ENCODE measurements at regions not wholly inside any gene's neighbourhood (a gene's known extent, or its start where the extent isn't known, plus 50 kb on each side); places are given as distances from the start of the nearest gene placed in this dataset.

DNA sequence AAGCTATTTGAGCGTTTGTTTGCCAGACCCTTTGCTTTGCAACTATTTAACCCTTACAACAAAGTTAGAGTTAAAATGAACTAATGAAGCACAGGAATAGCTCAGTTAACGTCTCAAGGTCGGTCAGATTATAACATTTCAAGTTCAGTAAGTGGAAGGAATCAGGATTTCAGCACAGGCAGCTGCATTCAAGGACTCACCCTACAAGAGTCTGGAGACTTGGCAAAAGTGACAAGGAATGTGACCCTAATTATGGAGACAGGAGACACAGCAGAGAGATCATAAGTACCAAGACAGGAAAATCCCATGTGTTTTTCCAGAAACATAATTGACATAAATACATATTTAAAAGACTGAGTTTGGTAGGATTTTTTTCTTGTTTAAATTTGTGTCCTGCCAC is 1481.7 kb downstream of the TECRL start:
- TF ChIP-seq, protein P1, sequence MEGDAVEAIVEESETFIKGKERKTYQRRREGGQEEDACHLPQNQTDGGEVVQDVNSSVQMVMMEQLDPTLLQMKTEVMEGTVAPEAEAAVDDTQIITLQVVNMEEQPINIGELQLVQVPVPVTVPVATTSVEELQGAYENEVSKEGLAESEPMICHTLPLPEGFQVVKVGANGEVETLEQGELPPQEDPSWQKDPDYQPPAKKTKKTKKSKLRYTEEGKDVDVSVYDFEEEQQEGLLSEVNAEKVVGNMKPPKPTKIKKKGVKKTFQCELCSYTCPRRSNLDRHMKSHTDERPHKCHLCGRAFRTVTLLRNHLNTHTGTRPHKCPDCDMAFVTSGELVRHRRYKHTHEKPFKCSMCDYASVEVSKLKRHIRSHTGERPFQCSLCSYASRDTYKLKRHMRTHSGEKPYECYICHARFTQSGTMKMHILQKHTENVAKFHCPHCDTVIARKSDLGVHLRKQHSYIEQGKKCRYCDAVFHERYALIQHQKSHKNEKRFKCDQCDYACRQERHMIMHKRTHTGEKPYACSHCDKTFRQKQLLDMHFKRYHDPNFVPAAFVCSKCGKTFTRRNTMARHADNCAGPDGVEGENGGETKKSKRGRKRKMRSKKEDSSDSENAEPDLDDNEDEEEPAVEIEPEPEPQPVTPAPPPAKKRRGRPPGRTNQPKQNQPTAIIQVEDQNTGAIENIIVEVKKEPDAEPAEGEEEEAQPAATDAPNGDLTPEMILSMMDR (conservative IDR thresholded peaks at IDR 0.05; ENCODE audit: low read length): no peak
- TF ChIP-seq EZH2phosphoT487 (IDR thresholded peaks at IDR 0.05; ENCODE audit: borderline replicate concordance, low read depth, low read length): no peak

All from OCI-LY7 (cell line).